OCI-LY7 (cell line): ENCODE measurements at regions not wholly inside any gene's neighbourhood (a gene's known extent, or its start where the extent isn't known, plus 50 kb on each side); places are given as distances from the start of the nearest gene placed in this dataset.

ENCODE experiments used
- BruUV-seq: library from RNA; stranded (reverse); fragments of 400-500 nt; replicated peaks from 2 replicates; lab custom pipeline; 2021; lab: Mats Ljungman, UMichigan
- CTCF ChIA-PET: fragments of 300-600 bp; sonication (Branson Sonifier 250); formaldehyde crosslinking; loops from one replicate; lab custom pipeline; 2022; ENCODE audit warnings: antibody characterized with exemption; ENCODE audit not compliant: unreplicated experiment; lab: Charles Lee
- POLR2A ChIA-PET: fragments of 300-600 bp; sonication (Branson Sonifier 250); formaldehyde crosslinking; loops from one replicate; lab custom pipeline; 2022; ENCODE audit warnings: antibody characterized with exemption; lab: Charles Lee
- DNase-seq: peaks from one replicate; pipeline ENCODE4 v3.0.0-alpha.2; 2015; ENCODE audit warnings: low spot score
- H2AFZ ChIP-seq: fragments of 200-600 bp; sonication (generic), shearing (Covaris generic); 2 replicates; pipeline ENCODE4 v1.6.1; 2014; ENCODE audit warnings: mild to moderate bottlenecking, antibody characterized with exemption, low read length, moderate library complexity
- H3K27ac ChIP-seq: fragments of 200-600 bp; sonication (generic); 2 replicates; pipeline ENCODE4 v1.5.1; 2014; ENCODE audit warnings: mixed run types, low read depth, mild to moderate bottlenecking, moderate library complexity, low read length, inconsistent platforms; ENCODE audit not compliant: poor library complexity, severe bottlenecking
- H3K36me3 ChIP-seq: fragments of 200-600 bp; sonication (generic); 2 replicates; pipeline ENCODE4 v1.6.1; 2014; ENCODE audit warnings: mild to moderate bottlenecking, antibody characterized with exemption, low read length, moderate library complexity, mixed read lengths; ENCODE audit not compliant: insufficient read depth
- H3K4me1 ChIP-seq: fragments of 200-600 bp; sonication (generic); 2 replicates; pipeline ENCODE4 v1.5.1; 2014; ENCODE audit warnings: mild to moderate bottlenecking, low read length; ENCODE audit not compliant: insufficient read depth, poor library complexity, severe bottlenecking
- H3K4me2 ChIP-seq: fragments of 200-600 bp; sonication (generic); 2 replicates; pipeline ENCODE4 v1.6.1; 2014; ENCODE audit warnings: mild to moderate bottlenecking, low read length
- H3K4me3 ChIP-seq: fragments of 200-600 bp; sonication (generic); 2 replicates; pipeline ENCODE4 v1.5.1; 2014; ENCODE audit warnings: mild to moderate bottlenecking, low read depth, low read length; ENCODE audit not compliant: poor library complexity, severe bottlenecking
- H3K79me2 ChIP-seq: fragments of 200-600 bp; sonication (generic); 2 replicates; pipeline ENCODE4 v1.6.1; 2016; ENCODE audit warnings: low read depth, mild to moderate bottlenecking, low read length, moderate library complexity, mixed read lengths; ENCODE audit not compliant: insufficient read depth
- H3K9me2 ChIP-seq: fragments of 200-600 bp; sonication (generic); 2 replicates; pipeline ENCODE4 v1.6.1; 2016; ENCODE audit warnings: mild to moderate bottlenecking, low read length, mixed read lengths; ENCODE audit not compliant: insufficient read depth
- H3K9me3 ChIP-seq: fragments of 200-600 bp; sonication (generic); 2 replicates; pipeline ENCODE4 v1.6.1; 2014; ENCODE audit warnings: mild to moderate bottlenecking, mixed run types, low read length, mixed read lengths
- H4K20me1 ChIP-seq: fragments of 200-600 bp; sonication (generic); 2 replicates; pipeline ENCODE4 v1.6.1; 2014; ENCODE audit warnings: mild to moderate bottlenecking, antibody characterized with exemption, low read length, moderate library complexity, mixed read lengths; ENCODE audit not compliant: insufficient read depth
- EZH2phosphoT487 ChIP-seq: fragments of 200-600 bp; sonication (generic); IDR thresholded peaks from 2 replicates; pipeline ENCODE4 v1.6.1; 2018; ENCODE audit warnings: low read depth, borderline replicate concordance, mild to moderate bottlenecking, mixed run types, antibody characterized with exemption, low read length, moderate library complexity, mixed read lengths
- intact Hi-C: fragments of 100-400 bp; cut with micrococcal nuclease; formaldehyde crosslinking; loops from one replicate; pipeline ENCODE4 v1.10.0; 2022; ENCODE audit not compliant: unreplicated experiment
- TF ChIP-seq, protein P1 (sequence below): fragments of 200-600 bp; sonication (generic); conservative IDR thresholded peaks from 2 replicates; pipeline ENCODE4 v1.5.1; 2014; ENCODE audit warnings: mild to moderate bottlenecking, antibody characterized with exemption, low read length, moderate library complexity, mixed read lengths

DNA sequence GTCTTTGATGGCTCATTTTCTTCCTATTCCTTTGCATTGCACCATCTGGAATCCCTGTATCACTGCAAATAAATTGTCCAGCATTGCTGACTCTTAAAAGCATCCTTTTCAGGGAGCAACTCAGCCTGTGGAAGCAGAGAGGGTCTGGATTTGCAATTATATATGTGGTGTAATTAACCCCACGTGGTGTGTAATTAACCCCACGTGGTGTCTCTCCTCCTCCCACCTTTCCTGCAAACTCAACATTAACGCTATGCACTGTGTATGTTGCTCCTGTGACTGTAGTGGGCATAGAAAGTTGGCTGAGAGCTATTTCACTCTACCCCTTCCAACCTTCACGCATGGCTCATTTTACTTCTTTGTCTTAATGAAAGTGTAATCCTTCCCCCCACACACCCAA lies 689.0 kb upstream of the COBL start:
- ChIA-PET POLR2A (no interaction called here), CTCF (no interaction called here)
- no TSS peak for BruUV-seq

GRCh38 chr7:51995596-51996179 lies 679.1 kb upstream of the COBL start:
- Histone ChIP-seq H3K36me3 (no peaks in the 10 kb centered on the region), H3K27ac (no peak overlapping the region), H3K9me3 (no peaks in the 10 kb centered on the region), H3K9me2 (no peaks in the 10 kb centered on the region), H3K4me1 (no peaks in the 10 kb centered on the region), H3K4me3 (no peak overlapping the region), H3K79me2 (no peaks in the 10 kb centered on the region), H3K4me2 (no peak overlapping the region), H4K20me1 (no peaks in the 10 kb centered on the region), H2AFZ (no peak overlapping the region)
- POLR2A ChIA-PET = no interaction called here
- DNase-seq = no peak
- TF ChIP-seq, protein P1, sequence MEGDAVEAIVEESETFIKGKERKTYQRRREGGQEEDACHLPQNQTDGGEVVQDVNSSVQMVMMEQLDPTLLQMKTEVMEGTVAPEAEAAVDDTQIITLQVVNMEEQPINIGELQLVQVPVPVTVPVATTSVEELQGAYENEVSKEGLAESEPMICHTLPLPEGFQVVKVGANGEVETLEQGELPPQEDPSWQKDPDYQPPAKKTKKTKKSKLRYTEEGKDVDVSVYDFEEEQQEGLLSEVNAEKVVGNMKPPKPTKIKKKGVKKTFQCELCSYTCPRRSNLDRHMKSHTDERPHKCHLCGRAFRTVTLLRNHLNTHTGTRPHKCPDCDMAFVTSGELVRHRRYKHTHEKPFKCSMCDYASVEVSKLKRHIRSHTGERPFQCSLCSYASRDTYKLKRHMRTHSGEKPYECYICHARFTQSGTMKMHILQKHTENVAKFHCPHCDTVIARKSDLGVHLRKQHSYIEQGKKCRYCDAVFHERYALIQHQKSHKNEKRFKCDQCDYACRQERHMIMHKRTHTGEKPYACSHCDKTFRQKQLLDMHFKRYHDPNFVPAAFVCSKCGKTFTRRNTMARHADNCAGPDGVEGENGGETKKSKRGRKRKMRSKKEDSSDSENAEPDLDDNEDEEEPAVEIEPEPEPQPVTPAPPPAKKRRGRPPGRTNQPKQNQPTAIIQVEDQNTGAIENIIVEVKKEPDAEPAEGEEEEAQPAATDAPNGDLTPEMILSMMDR = no peak
- TF ChIP-seq EZH2phosphoT487 = no peak
- BruUV-seq = no TSS peak
- CTCF ChIA-PET = no interaction called here
- intact Hi-C loops = no loop called here

More for the DNA sequence above, 689.0 kb upstream of the COBL start:
- H4K20me1 ChIP-seq = no peaks in the 10 kb centered on the region
- no peaks in the 10 kb centered on the region for H3K9me2 ChIP-seq
- H3K79me2 ChIP-seq = no peaks in the 10 kb centered on the region
- H3K4me1 ChIP-seq = no peaks in the 10 kb centered on the region
- H3K27ac ChIP-seq = no peak overlapping the region
- H3K9me3 ChIP-seq = no peaks in the 10 kb centered on the region
- no peak overlapping the region for H2AFZ ChIP-seq
- no peak overlapping the region for H3K4me2 ChIP-seq
- TF ChIP-seq, protein P1 = no peak
- TF ChIP-seq EZH2phosphoT487 = no peak
- no peaks in the 10 kb centered on the region for H3K36me3 ChIP-seq
- intact Hi-C loops = no loop called here
- DNase-seq = no peak
- H3K4me3 ChIP-seq = no peak overlapping the region

DNA sequence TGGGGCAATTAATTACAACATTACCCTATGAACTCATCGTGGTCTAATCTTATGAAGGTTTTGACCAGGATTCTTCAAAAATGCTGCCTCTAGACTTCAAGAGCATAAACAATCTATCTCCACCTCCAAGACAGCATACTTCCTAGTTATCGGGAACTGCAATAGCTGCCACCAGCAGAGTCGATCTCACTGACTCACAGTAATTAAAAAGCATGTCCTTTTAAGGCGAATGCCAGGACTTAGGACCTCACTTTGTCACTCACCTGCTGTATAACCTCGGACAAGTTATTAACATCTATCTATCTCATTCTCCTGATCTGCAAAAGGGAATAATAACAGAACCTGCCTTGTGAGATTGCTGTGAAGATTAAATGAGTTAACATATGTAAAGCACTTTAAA lies 666.0 kb upstream of the COBL start:
- Histone ChIP-seq H3K4me2 (no peak overlapping the region), H3K9me3 (no peaks in the 10 kb centered on the region), H3K4me3 (no peak overlapping the region), H3K36me3 (no peaks in the 10 kb centered on the region), H3K27ac (no peak overlapping the region), H3K79me2 (no peaks in the 10 kb centered on the region), H3K4me1 (no peaks in the 10 kb centered on the region), H2AFZ (no peak overlapping the region), H4K20me1 (no peaks in the 10 kb centered on the region), H3K9me2 (no peaks in the 10 kb centered on the region)
- no TSS peak for BruUV-seq
- intact Hi-C loops = no loop called here
- POLR2A ChIA-PET = no interaction called here
- DNase-seq = no peak
- CTCF ChIA-PET = no interaction called here
- TF ChIP-seq, protein P1 = no peak
- no peak for TF ChIP-seq EZH2phosphoT487
